HCT116 (cell line): ENCODE measurements at regions not wholly inside any gene's neighbourhood (a gene's known extent, or its start where the extent isn't known, plus 50 kb on each side); places are given as distances from the start of the nearest gene placed in this dataset.
A peak's percentile ranks its signal among the peaks of the same experiment; 100 is the strongest.

Experiments used
- ATAC-seq: fragments of 200-7000 bp; cut with Tn5 transposase; 2 replicates; pipeline ENCODE4 v1.9.1; 2020; ENCODE audit warnings: mild to moderate bottlenecking, moderate library complexity
- BruUV-seq: library from RNA; stranded (reverse); fragments of 400-500 nt; replicated peaks from 2 replicates; lab custom pipeline; 2021; lab: Mats Ljungman, UMichigan
- CTCF ChIA-PET: fragments of 300-600 bp; sonication (Branson Sonifier 250); formaldehyde crosslinking; loops from one replicate; lab custom pipeline; 2021; ENCODE audit warnings: antibody characterized with exemption; lab: Charles Lee
- POLR2A ChIA-PET: fragments of 300-600, 350-600 bp; sonication (Branson Sonifier 250); formaldehyde crosslinking; loops from one replicate; lab custom pipeline; 2021; ENCODE audit warnings: antibody characterized with exemption; lab: Charles Lee
- RAD21 ChIA-PET, 2 experiments: fragments of 300-600 bp; sonication (Branson Sonifier 250); formaldehyde crosslinking; loops; one replicate each; lab custom pipeline; 2023; ENCODE audit warnings: low total read pairs in 2 of 2; ENCODE audit not compliant: uncharacterized antibody in 2 of 2, unreplicated experiment in 2 of 2, low non-redundant PET in 1 of 2; lab: Charles Lee
- DNase-seq: peaks from one replicate; pipeline ENCODE4 v3.0.0-alpha.2; 2010; ENCODE audit warnings: low read depth, low spot score
- H2AFZ ChIP-seq: fragments of 200-600 bp; shearing (Covaris generic), sonication (generic); 2 replicates; pipeline ENCODE4 v1.6.1; 2017; ENCODE audit warnings: low read depth, mixed run types, mixed read lengths, antibody characterized with exemption, low read length; ENCODE audit not compliant: poor library complexity, severe bottlenecking
- H3K27ac ChIP-seq: 2 replicates; pipeline ENCODE4 v1.5.1; 2012; ENCODE audit warnings: low read depth, low read length
- H3K27me3 ChIP-seq: fragments of 200-600 bp; sonication (generic); 2 replicates; pipeline ENCODE4 v1.6.1; 2016; ENCODE audit warnings: mixed run types, low read length, mixed read lengths; ENCODE audit not compliant: insufficient read depth
- H3K36me3 ChIP-seq, 2 experiments: fragments of 200-500 bp in 1 of 2; fragments of 200-600 bp in 1 of 2; sonication (Bioruptor generic) in 1 of 2; sonication (generic) in 1 of 2; 2 replicates each; pipeline versions ENCODE4 v1.5.1 to v1.6.1; 2014 to 2016; ENCODE audit warnings: low read length in 2 of 2, inconsistent platforms in 1 of 2, mixed read lengths in 1 of 2, mixed run types in 1 of 2; ENCODE audit not compliant: insufficient read depth in 2 of 2, control insufficient read depth in 1 of 2
- H3K4me1 ChIP-seq, 2 experiments: fragments of 200-600 bp in 1 of 2; sonication (generic) in 1 of 2; 2 replicates each; pipeline versions ENCODE4 v1.5.1 to v1.6.1; 2012 to 2017; ENCODE audit warnings: low read length in 2 of 2, inconsistent platforms in 1 of 2, mild to moderate bottlenecking in 1 of 2, mixed read lengths in 1 of 2, mixed run types in 1 of 2, moderate library complexity in 1 of 2; ENCODE audit not compliant: insufficient read depth in 2 of 2, control insufficient read depth in 1 of 2
- H3K4me2 ChIP-seq: fragments of 200-600 bp; sonication (generic); 2 replicates; pipeline ENCODE4 v1.6.1; 2017; ENCODE audit warnings: mixed run types, low read length, mixed read lengths
- H3K4me3 ChIP-seq, 2 experiments: fragments of 200-600 bp in 1 of 2; sonication (generic) in 1 of 2; replicated peaks in 1 of 2; 2 replicates each; pipeline ENCODE4 v1.5.1; 2011 to 2016; ENCODE audit warnings: low read length in 2 of 2, control low read depth in 1 of 2, low read depth in 1 of 2, mild to moderate bottlenecking in 1 of 2, mixed read lengths in 1 of 2, mixed run types in 1 of 2
- H3K79me2 ChIP-seq: fragments of 200-600 bp; sonication (generic); 2 replicates; pipeline ENCODE4 v1.6.1; 2017; ENCODE audit warnings: mild to moderate bottlenecking, mixed run types, low read length, moderate library complexity, mixed read lengths; ENCODE audit not compliant: insufficient read depth
- H3K9ac ChIP-seq: fragments of 200-600 bp; sonication (generic); 2 replicates; pipeline ENCODE4 v1.6.1; 2016; ENCODE audit warnings: low read length, mixed read lengths
- H3K9me2 ChIP-seq: fragments of 200-600 bp; sonication (generic), shearing (Covaris generic); 2 replicates; pipeline ENCODE4 v1.6.1; 2017; ENCODE audit warnings: mixed run types, mild to moderate bottlenecking, moderate library complexity; ENCODE audit not compliant: insufficient read depth
- H3K9me3 ChIP-seq, 2 experiments: fragments of 200-500 bp in 1 of 2; fragments of 200-600 bp in 1 of 2; sonication (Bioruptor generic) in 1 of 2; sonication (generic) in 1 of 2; 2 replicates each; pipeline ENCODE4 v1.6.1; 2014 to 2017; ENCODE audit warnings: low read length in 2 of 2, mixed read lengths in 2 of 2, inconsistent platforms in 1 of 2, low read depth in 1 of 2, mild to moderate bottlenecking in 1 of 2, mixed run types in 1 of 2, moderate library complexity in 1 of 2; ENCODE audit not compliant: control insufficient read depth in 1 of 2, insufficient read depth in 1 of 2
- H4K20me1 ChIP-seq: fragments of 200-600 bp; sonication (generic), shearing (Covaris generic); 2 replicates; pipeline ENCODE4 v1.6.1; 2017; ENCODE audit warnings: mixed run types, mild to moderate bottlenecking, moderate library complexity; ENCODE audit not compliant: insufficient read depth
- ATF3 ChIP-seq: IDR thresholded peaks from 2 replicates; pipeline ENCODE4 v1.6.1; 2012
- CBX3 ChIP-seq: IDR thresholded peaks from 2 replicates; pipeline ENCODE4 v1.6.1; 2012; ENCODE audit warnings: low read depth
- CEBPB ChIP-seq: IDR thresholded peaks from 2 replicates; pipeline ENCODE4 v1.6.1; 2012; ENCODE audit warnings: low read depth
- CTCF ChIP-seq, 3 experiments: fragments of 200-600 bp in 1 of 3; sonication (generic) in 1 of 3; IDR thresholded peaks in 2 of 3; conservative IDR thresholded peaks in 1 of 3; 2 replicates each; pipeline ENCODE4 v1.5.1; 2012 to 2017; ENCODE audit warnings: low read depth in 2 of 3, low read length in 2 of 3, antibody characterized with exemption in 1 of 3, borderline replicate concordance in 1 of 3, control low read depth in 1 of 3, mild to moderate bottlenecking in 1 of 3, mixed read lengths in 1 of 3, mixed run types in 1 of 3, moderate library complexity in 1 of 3; ENCODE audit not compliant: insufficient read depth in 1 of 3
- EZH2 ChIP-seq: fragments of 200-600 bp; sonication (generic); IDR thresholded peaks from 2 replicates; pipeline ENCODE4 v1.6.1; 2017; ENCODE audit warnings: antibody characterized with exemption, mixed run types
- EZH2phosphoT487 ChIP-seq: fragments of 200-600 bp; IDR thresholded peaks from 2 replicates; pipeline ENCODE4 v1.6.1; 2018; ENCODE audit warnings: antibody characterized with exemption, borderline replicate concordance
- JUND ChIP-seq: IDR thresholded peaks from 2 replicates; pipeline ENCODE4 v1.6.1; 2012
- MAX ChIP-seq: IDR thresholded peaks from 2 replicates; pipeline ENCODE4 v1.6.1; 2012
- POLR2AphosphoS5 ChIP-seq: IDR thresholded peaks from 2 replicates; pipeline ENCODE4 v1.6.1; 2011; ENCODE audit warnings: mild to moderate bottlenecking, low read depth, low read length, moderate library complexity
- SRF ChIP-seq: IDR thresholded peaks from 2 replicates; pipeline ENCODE4 v1.6.1; 2012; ENCODE audit warnings: low read depth
- YY1 ChIP-seq: IDR thresholded peaks from 2 replicates; pipeline ENCODE4 v1.6.1; 2011; ENCODE audit warnings: low read length, low read depth, moderate library complexity, mild to moderate bottlenecking; ENCODE audit not compliant: insufficient replicate concordance; ENCODE audit errors: extremely low read depth
- ZFX ChIP-seq: fragments of 450-650 bp; IDR thresholded peaks from 2 replicates; pipeline ENCODE4 v1.6.1; 2017
- ZNF274 ChIP-seq: fragments of 200-500 bp; sonication (Bioruptor generic); IDR thresholded peaks from 2 replicates; pipeline ENCODE4 v1.6.1; 2014; ENCODE audit warnings: mild to moderate bottlenecking, low read depth, low read length, inconsistent platforms
- intact Hi-C: fragments of 100-400 bp; cut with micrococcal nuclease; formaldehyde crosslinking; loops from 2 replicates; pipeline ENCODE4 v1.10.0; 2022

- no TSS peak for BruUV-seq
- no peak overlapping the region for H3K4me3 ChIP-seq
- DNase-seq: no peak
- H4K20me1 ChIP-seq: no peaks in the 10 kb centered on the region
- ATAC-seq: no peak
- H3K36me3 ChIP-seq: no peaks in the 10 kb centered on the region
- H3K9ac ChIP-seq: no peak overlapping the region
- TF ChIP-seq CTCF (IDR thresholded peaks at IDR 0.05 in 2 of 3, conservative IDR thresholded peaks at IDR 0.05 in 1 of 3; ENCODE audit: borderline replicate concordance in 1 of 3, insufficient read depth in 1 of 3, low read depth in 2 of 3, low read length in 2 of 3) (peak in 1 of 3 experiments; percentile 15; a peak in 1 of 6 replicates), CBX3 (no peak)
- TF ChIP-seq, all 23 proteins: peak for 1
- no peaks in the 10 kb centered on the region for H3K9me2 ChIP-seq
- no peak overlapping the region for H3K27ac ChIP-seq
- H3K27me3 ChIP-seq: no peaks in the 10 kb centered on the region
- no peak overlapping the region for H2AFZ ChIP-seq
- CTCF ChIA-PET: interaction anchor here (0.6 kb wide), 1 partner anchor 202 kb away, joined by 3 read pairs; no protein-coding TSS in a partner anchor
- POLR2A ChIA-PET: no interaction called here
- H3K4me2 ChIP-seq: no peak overlapping the region
- no peaks in the 10 kb centered on the region for H3K9me3 ChIP-seq
- peaks cover 2 to 10% of the 10 kb centered on the region in 2 experiments for H3K4me1 ChIP-seq
- intact Hi-C loops: no loop called here
- RAD21 ChIA-PET: no interaction called here
- H3K79me2 ChIP-seq: no peaks in the 10 kb centered on the region
Observed at GRCh38 chr11:129289350-129290040, 86.2 kb upstream of the BARX2 start.

- no TSS peak for BruUV-seq
- no peaks in the 10 kb centered on the region for H3K9me2 ChIP-seq
- H2AFZ ChIP-seq: no peak overlapping the region
- DNase-seq: no peak
- no peak overlapping the region for H3K9ac ChIP-seq
- no peaks in the 10 kb centered on the region for H3K36me3 ChIP-seq
- TF ChIP-seq ZNF274 (no peak), EZH2phosphoT487 (no peak), YY1 (no peak), CEBPB (no peak), ZFX (no peak), SRF (no peak), ATF3 (no peak), EZH2 (no peak), JUND (no peak), MAX (no peak), POLR2AphosphoS5 (no peak)
- intact Hi-C loops: no loop called here
- no peaks in the 10 kb centered on the region for H3K27me3 ChIP-seq
- ChIA-PET RAD21 (no interaction called here), CTCF (no interaction called here), POLR2A (no interaction called here)
- no peak overlapping the region for H3K4me2 ChIP-seq
- H3K4me1 ChIP-seq: peaks cover 13 to 26% of the 10 kb centered on the region in 2 experiments
- no peaks in the 10 kb centered on the region for H4K20me1 ChIP-seq
- no peaks in the 10 kb centered on the region for H3K79me2 ChIP-seq
- no peaks in the 10 kb centered on the region for H3K9me3 ChIP-seq
- no peak overlapping the region for H3K4me3 ChIP-seq
- no peak overlapping the region for H3K27ac ChIP-seq
- ATAC-seq: no peak
Observed at GRCh38 chr11:129287920-129288319, 87.7 kb upstream of the BARX2 start.
